Non-pigmented ciliary epithelial cell (primary cell): ENCODE measurements at regions not wholly inside any gene's neighbourhood (a gene's known extent, or its start where the extent isn't known, plus 50 kb on each side); places are given as distances from the start of the nearest gene placed in this dataset.
"Not testable (repeated sequence)": the region's sequence is repeated elsewhere in the genome, so short reads cannot be mapped to it uniquely, and the experiment has no call there.

ENCODE experiments used
- DNase-seq: peaks from one replicate; pipeline ENCODE4 v3.0.0-alpha.2; 2010; ENCODE audit warnings: low read depth

DNA sequence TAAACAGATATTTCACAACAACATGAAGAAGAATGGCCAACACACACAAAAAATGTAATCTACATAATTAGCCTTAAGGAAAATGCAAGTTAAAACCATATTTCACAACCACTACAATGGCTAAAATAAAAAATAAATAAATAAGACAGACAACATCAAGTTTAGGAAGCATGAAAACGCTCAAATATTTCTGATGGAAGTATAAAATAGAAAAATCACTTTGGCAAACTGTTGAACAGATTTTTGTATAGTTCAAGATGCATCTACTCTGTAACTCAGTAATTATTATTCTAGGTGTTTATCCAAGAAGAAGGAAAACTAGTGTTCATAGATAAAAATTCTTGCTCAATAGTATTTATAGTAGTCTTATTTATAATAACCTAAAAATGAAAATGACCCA lies 1410.1 kb upstream of the ADGRB3 start:
- DNase-seq: no peak

DNA sequence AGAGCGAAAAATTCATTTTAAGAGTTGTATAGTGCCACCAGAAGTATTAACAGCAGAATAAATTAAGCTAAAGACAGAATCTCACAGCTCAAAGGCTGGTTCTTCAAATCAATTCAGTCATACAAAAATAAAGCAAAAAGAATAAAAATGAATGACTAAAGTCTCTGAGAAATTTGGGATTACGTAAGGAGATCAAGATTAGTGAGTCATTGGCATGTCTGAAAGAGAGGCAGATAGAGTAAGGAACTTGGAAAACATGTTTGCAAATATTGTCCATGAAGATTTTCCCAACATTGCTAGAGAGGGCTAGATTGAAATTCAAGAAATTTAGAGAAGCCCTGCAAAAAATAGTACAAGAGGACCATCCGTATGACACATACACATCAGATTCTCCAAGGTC lies 1413.9 kb upstream of the ADGRB3 start:
- peak; percentile 38 for DNase-seq

- DNase-seq: no peak
Measured at GRCh38 chr6:67219346-67219745, 1415.7 kb upstream of the ADGRB3 start.

- DNase-seq: no peak
Measured at GRCh38 chr6:67212584-67212983, 1422.5 kb upstream of the ADGRB3 start.

GRCh38 chr6:67210450-67210849 lies 1424.6 kb upstream of the ADGRB3 start:
- peak; percentile 52 for DNase-seq

GRCh38 chr6:67201563-67201962 lies 1433.5 kb upstream of the ADGRB3 start:
- DNase-seq: no peak

DNA sequence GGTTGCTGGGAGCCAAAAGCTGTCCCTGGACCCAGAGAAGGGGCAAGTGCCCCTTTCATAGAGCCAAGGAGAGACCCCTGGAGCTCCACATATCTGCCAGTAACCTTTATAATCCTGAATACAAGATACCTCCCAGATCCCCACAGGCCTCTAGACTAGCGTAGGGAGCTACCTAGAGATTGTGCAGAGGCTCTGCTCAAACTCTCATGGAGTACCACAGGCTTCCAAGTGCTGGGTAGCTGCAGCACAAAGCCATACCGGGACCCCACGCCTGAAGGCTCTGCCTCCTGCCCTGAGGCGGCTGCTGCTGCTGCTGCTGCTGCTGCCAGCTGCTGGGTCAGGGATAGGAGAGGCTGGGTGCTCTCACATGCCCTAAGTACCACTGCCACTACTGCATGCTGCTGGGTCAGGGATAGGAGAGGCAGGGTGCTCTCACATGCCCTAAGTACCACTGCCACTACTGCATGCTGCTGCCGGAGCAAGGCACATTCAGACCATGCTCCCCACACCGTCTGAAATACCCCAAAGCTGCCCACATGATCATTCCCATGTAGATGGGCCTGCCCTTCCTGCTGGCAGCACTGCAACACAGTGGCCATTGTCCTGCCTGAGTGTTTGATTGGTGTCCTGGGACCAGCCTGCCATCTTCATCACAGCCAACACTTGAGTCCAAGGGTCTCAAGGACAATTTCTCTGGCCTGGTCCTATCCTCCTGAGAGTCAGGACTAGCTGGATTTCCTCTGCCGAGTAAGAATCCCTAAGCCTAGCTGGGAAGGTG lies 1434.3 kb upstream of the ADGRB3 start:
- no peak for DNase-seq

DNA sequence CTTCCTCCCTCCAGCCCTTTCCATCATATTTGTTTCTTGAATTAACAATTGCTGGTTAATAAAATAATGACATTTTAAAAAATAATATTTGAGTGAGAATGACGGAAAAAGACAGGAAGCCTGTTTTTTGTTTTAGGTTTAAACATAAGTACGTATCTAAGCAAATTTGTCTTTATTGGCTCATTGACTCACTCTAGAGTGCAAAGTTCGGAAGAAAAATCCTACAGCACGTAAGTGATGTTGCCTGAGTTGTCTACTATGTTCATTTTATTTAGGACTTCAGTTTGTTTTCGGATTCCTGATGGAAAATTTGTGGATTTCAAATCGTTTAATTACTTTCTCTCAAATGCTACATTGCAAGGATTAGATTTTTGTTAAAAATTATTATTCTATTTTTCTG lies 1435.7 kb upstream of the ADGRB3 start:
- DNase-seq: no peak

DNA sequence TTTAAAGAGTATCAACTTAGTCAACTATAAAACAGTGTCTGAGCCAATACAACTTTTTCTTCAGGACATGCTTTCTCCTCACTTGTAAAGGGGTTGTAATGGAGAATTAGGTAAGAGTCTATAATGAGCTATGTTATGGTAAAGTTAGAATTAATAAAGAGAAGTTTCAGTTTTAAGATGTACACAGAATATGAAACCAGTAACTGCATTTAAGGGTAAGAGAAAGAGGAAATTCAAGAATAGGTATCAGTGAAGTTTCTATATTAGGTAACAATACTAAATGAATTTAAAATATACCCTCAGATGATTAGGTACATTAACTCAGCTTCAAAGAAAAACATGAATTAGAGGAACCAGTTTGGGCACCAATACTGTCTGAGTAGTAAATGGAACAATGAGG lies 1444.3 kb upstream of the ADGRB3 start:
- no peak for DNase-seq

DNA sequence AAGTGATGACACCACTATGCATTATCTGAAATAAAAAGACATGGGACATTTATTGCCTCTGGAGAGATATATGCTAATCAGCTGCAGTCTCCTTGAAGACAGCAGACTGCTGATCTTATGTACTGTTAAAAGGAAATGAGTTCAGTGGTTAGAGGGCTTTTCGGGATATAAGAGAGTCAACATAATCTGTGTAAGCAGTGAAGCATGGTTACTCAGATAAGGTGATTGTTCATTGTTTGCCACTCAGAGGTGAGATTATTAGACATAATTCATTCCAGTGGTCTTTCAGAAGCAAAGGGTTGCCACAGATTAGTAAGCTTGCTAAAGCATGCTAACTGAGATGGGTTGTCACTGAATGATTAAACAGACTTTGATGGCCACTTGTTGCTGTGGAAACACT lies 1450.7 kb upstream of the ADGRB3 start:
- DNase-seq: no peak

- DNase-seq: no peak
Measured at GRCh38 chr6:67175101-67175500, 1460.0 kb upstream of the ADGRB3 start.

DNA sequence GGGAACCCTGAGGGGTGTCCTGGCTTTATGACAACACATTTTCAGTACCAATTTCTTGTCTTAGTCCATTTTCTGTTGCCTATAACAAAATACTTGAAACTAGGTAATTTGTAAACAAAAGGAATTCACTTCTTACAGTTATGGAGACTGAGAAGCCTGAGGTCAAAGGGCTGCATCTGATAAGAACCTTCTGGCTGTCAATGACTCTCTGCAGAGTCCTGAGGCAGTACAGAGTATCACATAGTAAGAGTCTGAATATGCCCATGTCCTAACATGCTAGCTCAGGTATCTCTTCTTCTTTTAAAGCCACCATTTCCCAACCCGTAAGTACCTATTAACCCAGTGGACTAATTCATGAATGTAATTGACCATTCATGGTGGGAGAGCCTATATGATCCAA lies 1458.6 kb upstream of the EYS start:
- no peak for DNase-seq

DNA sequence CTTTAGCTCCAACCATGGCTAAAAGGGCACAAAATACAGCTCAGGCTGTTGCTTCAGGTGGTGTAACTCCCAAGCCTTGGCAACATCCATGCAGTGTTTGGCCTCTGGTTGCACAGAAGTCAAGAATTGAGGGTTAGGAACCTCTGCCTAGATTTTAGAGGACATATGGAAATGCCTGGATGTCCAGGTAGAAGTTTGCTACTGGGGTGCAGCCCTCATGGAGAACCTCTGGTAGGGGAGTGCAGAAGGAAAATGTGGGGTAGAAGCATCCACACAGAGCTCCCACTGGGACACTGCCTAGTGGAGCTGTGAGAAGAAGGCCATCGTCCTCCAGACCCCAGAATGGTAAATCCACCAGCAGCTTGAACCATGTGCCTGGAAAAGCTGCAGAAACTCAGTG lies 1453.8 kb upstream of the EYS start:
- no peak for DNase-seq

GRCh38 chr6:67141005-67141404 lies 1434.0 kb upstream of the EYS start:
- no peak for DNase-seq

DNA sequence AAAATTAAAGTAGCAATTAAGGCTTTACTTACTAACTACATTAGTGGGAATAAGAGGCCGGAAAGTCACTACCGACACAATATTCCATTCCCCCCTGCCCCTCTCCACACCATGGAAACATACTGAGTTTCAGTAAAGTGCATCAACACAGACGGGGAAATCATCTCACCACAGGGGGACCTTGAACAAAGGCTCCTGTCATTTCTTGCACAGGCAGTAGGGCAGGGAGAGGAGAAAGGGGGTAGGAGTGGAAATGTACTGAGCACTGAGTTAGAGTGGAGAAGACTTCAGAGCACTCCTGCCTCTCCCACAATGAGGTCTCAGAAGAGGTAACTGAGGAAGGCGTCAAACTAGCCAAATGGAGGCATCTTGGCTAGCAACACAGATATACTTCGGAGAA lies 1426.9 kb upstream of the EYS start:
- no peak for DNase-seq

GRCh38 chr6:67131827-67132226 lies 1424.8 kb upstream of the EYS start:
- no peak for DNase-seq

DNA sequence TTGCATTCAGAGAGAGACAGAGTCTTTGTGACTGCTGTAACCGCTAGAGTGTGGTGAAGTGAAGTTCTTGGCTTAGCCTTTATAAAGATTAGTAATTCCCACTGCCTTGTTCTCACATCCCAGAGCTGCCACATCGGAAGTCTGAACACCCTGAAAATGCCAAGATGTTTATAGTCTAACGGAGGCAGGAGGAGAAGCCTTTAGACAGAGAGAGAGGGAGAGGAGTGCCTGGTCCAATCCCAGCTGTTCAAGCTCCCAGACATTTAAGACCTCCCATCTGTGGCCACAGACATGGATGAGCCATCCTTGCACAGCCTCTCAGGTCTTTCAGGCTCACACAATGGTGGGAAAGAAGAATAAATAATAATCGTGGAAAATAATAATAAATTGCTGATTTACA lies 1422.8 kb upstream of the EYS start:
- DNase-seq: no peak

- DNase-seq: no peak
Measured at GRCh38 chr6:67127041-67127440, 1420.0 kb upstream of the EYS start.

DNA sequence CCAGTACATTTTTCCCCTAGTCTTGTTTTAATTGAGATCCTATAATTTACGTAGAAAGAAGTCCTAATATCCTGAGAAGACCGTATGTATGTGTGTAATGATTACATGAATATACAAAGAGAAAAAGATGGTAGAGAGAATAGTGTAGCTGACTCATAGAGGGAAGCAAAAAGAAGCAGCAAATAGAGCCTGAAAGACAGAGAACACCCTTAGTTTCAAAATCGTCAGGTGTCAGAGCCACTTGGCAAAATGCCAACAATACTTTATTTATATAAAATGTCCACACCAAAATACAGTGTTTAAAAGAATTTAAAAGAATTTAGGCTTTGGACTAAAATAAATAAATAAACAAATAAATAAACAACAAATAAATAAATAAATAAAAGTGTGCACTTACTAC lies 1414.1 kb upstream of the EYS start:
- no peak for DNase-seq

DNA sequence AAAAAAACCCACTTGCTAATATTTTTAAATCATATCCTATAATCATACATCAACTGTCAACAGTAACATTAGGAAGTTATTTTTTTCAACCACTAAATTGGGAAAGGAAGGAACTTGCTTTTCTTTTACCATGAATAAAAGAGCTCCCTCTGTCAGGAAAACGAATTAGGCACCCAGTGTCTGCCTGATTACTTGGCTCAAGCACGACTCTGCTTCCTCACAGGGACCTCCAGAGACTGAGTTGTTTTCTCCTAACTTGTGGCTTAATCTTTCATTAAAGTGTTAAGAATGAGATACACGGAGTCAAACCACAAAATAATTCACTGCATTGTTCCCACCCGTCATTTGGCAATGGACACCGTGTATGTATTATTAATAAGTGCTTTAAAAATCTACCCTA lies 1405.1 kb upstream of the EYS start:
- no peak for DNase-seq

DNA sequence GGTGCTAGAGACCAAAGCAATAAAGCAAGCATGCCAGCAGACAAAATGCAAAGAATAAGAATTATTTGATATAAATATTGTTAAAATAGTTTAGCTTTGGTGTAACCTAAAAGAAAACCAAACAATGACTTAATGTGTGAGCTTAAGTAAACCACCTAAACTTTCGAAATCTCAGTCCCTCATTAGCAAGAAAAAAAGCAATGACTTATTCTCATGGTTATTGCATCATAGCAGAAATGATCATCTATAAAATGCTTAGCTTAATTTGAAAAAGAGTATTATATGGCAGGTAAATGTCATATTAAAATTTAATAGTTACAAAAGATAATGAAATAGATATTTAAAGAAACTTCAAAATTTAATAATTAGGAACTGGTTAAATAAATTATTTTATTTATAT lies 1395.7 kb upstream of the EYS start:
- no peak for DNase-seq

DNA sequence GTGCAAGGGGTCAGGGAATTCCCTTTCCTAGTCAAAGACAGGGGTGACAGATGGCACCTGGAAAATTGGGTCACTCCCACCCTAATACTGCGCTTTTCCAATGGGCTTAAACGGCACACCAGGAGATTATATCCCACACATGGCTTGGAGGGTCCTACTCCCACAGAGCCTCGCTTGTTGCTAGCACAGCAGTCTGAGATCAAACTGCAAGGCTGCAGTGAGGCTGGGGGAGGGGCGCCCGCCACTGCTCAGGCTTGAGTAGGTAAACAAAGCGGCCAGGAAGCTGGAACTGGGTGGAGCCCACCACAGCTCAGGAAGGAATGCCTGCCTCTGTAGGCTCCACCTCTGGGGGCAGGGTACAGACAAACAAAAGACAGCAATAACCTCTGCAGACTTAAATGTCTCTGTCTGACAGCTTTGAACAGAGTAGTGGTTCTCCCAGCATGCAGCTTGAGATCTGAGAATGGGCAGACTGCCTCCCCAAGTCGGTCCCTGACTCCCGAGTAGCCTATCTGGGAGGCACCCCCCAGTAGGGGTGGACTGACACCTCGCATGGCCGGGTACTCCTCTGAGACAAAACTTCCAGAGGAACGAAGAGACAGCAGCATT lies 1388.7 kb upstream of the EYS start:
- DNase-seq: not testable (repeated sequence)

DNA sequence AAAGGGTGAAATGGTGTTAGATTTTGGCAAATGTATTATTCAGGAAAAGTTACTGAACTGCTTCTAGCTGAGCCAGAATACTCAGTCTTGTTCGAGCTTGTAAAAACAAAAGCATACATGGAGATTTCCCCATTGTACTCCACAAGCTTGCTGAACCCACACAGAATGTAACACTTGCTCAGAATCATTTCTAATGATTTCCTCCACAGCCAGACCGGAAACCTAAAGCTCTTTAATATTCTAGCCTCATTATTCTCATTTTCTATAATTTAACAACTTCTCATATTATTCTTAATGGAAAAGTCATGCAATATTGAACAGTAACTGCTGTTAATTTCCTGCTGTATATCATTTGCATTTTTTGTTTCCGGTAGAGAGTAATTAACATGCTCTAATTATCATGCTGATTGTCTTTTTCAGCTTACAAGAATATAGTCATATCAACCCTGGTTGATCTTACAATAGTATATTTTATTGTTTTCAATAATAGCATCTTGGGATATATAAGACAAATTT lies 1387.5 kb upstream of the EYS start:
- DNase-seq: no peak

GRCh38 chr6:67073938-67074337 lies 1366.9 kb upstream of the EYS start:
- DNase-seq: no peak
